ENCODE measurements at regions not wholly inside any gene's neighbourhood (a gene's known extent, or its start where the extent isn't known, plus 50 kb on each side); places are given as distances from the start of the nearest gene placed in this dataset.

DNA sequence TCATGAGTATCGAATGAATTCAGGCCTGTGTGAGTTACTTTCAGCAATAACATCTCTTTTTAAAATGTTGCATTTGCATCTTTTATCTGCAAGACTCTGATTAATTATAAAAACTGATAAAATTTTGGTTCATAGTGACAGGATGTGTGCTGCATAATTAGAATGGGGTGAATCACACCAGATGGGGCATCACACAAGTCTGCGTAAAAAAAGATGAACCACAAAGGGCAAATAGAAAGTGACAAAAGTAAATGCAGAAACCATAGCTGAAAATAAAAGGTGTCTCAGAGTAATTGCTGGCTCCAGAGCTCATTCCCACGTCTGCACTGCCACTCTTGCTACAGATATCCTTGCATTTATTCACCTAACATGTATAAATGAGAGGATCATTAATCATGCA is 131.1 kb downstream of the HS3ST1 start:
- H3K9me3 ChIP-seq = no peaks in the 10 kb centered on the region
- H3K27me3 ChIP-seq = no peaks in the 10 kb centered on the region
- TF ChIP-seq POLR2AphosphoS5 (IDR thresholded peaks at IDR 0.05; ENCODE audit: insufficient read depth in 1 of 2, low read depth in 1 of 2) (no peak), POLR2A (IDR thresholded peaks at IDR 0.05) (no peak)
- TF ChIP-seq, protein P1, sequence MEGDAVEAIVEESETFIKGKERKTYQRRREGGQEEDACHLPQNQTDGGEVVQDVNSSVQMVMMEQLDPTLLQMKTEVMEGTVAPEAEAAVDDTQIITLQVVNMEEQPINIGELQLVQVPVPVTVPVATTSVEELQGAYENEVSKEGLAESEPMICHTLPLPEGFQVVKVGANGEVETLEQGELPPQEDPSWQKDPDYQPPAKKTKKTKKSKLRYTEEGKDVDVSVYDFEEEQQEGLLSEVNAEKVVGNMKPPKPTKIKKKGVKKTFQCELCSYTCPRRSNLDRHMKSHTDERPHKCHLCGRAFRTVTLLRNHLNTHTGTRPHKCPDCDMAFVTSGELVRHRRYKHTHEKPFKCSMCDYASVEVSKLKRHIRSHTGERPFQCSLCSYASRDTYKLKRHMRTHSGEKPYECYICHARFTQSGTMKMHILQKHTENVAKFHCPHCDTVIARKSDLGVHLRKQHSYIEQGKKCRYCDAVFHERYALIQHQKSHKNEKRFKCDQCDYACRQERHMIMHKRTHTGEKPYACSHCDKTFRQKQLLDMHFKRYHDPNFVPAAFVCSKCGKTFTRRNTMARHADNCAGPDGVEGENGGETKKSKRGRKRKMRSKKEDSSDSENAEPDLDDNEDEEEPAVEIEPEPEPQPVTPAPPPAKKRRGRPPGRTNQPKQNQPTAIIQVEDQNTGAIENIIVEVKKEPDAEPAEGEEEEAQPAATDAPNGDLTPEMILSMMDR (IDR thresholded peaks at IDR 0.05) = no peak
- H3K4me3 ChIP-seq = no peak overlapping the region
- intact Hi-C loops (cut with DNase I) = no loop called here
- H3K4me1 ChIP-seq = no peaks in the 10 kb centered on the region
- no peaks in the 10 kb centered on the region for H3K36me3 ChIP-seq
- no peak overlapping the region for H3K27ac ChIP-seq
- no peak for DNase-seq (ENCODE audit: extremely low spot score in 2 of 2)

DNA sequence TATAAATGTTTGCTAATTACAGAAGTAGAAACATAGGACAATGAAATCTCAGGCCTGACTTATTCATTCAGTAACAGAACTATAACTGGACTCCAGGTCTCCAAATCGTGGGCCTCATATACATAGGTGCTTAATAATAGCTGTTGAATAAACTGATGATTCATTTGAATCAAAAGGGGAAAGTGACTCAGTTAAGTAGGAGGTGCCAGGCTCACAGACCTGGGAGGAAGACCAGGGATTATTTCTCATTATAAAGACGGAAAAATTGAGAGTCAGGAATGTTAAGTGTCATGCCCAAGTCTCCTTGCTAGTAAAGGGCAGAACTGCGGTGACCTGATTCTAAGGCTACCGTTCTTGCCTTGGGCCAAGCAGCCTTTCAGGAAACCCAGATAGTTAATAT is 131.5 kb downstream of the HS3ST1 start:
- DNase-seq (ENCODE audit: extremely low spot score in 2 of 2) = no peak
- Histone ChIP-seq H3K4me1 (no peaks in the 10 kb centered on the region), H3K27ac (no peak overlapping the region), H3K4me3 (no peak overlapping the region), H3K27me3 (no peaks in the 10 kb centered on the region), H3K9me3 (no peaks in the 10 kb centered on the region), H3K36me3 (no peaks in the 10 kb centered on the region)
- intact Hi-C loops (cut with DNase I) = no loop called here
- no peak for TF ChIP-seq POLR2A (IDR thresholded peaks at IDR 0.05)
- TF ChIP-seq POLR2AphosphoS5 (IDR thresholded peaks at IDR 0.05; ENCODE audit: insufficient read depth in 1 of 2, low read depth in 1 of 2) = no peak
- TF ChIP-seq, protein P1 (IDR thresholded peaks at IDR 0.05) = no peak

DNA sequence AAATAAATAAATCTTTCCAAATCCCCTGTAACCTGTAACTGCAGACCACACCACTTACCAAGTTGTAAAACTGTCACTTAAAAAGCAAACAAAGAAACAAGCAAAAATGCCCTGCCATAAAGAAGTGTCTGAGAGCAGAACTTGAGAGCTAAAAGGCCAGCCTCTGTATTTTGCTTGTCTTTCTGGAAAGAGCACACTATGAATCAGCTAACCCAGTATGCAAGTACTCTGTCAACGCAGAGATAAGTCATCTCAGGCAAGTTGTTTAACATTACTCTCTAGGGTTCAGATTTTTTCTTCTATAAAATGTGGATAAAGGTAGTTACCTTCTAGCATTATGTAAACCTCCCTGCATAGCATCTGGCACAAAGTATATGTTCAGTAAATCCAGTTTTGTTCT is 134.8 kb downstream of the HS3ST1 start:
- Histone ChIP-seq H3K4me3 (no peak overlapping the region), H3K9me3 (no peaks in the 10 kb centered on the region), H3K4me1 (no peaks in the 10 kb centered on the region), H3K27ac (no peak overlapping the region), H3K36me3 (no peaks in the 10 kb centered on the region), H3K27me3 (no peaks in the 10 kb centered on the region)
- no peak for TF ChIP-seq POLR2AphosphoS5 (IDR thresholded peaks at IDR 0.05; ENCODE audit: insufficient read depth in 1 of 2, low read depth in 1 of 2)
- no peak for TF ChIP-seq POLR2A (IDR thresholded peaks at IDR 0.05)
- DNase-seq (ENCODE audit: extremely low spot score in 2 of 2) = no peak
- intact Hi-C loops (cut with DNase I) = no loop called here

DNA sequence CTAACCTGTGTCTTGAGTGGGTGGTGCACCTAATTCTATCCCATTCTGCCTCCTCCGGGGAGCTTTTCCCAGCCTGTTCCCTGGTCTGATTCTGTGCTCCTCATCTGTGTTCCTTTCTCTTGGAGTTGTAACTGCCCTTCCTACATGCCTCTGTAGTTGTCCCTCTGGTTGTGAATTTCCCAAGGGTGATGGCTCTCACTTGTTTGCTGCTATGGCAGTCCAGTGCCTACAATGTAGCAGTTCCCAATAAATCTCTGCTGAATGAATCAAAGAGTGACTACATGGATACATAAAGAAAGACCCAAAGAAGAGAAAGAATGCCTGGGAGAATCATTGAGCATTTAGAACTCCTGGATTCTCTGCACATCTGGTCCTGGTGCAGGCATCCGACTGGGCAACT is 141.6 kb downstream of the HS3ST1 start:
- DNase-seq (ENCODE audit: extremely low spot score in 2 of 2) = no peak
- no peaks in the 10 kb centered on the region for H3K36me3 ChIP-seq
- no peaks in the 10 kb centered on the region for H3K4me1 ChIP-seq
- TF ChIP-seq POLR2A (IDR thresholded peaks at IDR 0.05) = no peak
- TF ChIP-seq, protein P1 (IDR thresholded peaks at IDR 0.05) = no peak
- no peak for TF ChIP-seq POLR2AphosphoS5 (IDR thresholded peaks at IDR 0.05; ENCODE audit: insufficient read depth in 1 of 2, low read depth in 1 of 2)
- no peaks in the 10 kb centered on the region for H3K9me3 ChIP-seq
- H3K4me3 ChIP-seq = no peak overlapping the region
- intact Hi-C loops (cut with DNase I) = no loop called here
- no peak overlapping the region for H3K27ac ChIP-seq
- no peaks in the 10 kb centered on the region for H3K27me3 ChIP-seq

DNA sequence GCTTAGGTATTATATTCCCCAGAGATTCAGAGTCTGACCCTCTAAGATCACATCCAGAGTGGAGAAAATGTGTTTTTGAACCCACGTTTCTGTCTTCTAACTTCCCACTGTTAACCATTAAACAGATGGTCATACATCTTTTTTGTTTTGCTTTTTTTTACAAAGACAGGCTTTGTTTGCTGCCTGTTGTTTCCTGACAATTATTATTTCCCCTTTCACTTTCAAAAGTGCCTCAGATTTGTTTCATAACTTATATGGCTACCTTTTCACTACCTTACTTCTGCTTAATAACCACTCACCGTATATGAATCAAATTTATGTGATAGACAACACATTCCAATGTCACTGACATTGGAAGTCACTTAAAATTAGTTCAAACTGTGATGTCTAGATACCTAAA is 142.2 kb downstream of the HS3ST1 start:
- H3K9me3 ChIP-seq = no peaks in the 10 kb centered on the region
- intact Hi-C loops (cut with DNase I) = no loop called here
- no peak overlapping the region for H3K27ac ChIP-seq
- no peaks in the 10 kb centered on the region for H3K27me3 ChIP-seq
- no peaks in the 10 kb centered on the region for H3K4me1 ChIP-seq
- TF ChIP-seq POLR2A (IDR thresholded peaks at IDR 0.05) (no peak), POLR2AphosphoS5 (IDR thresholded peaks at IDR 0.05; ENCODE audit: insufficient read depth in 1 of 2, low read depth in 1 of 2) (no peak)
- TF ChIP-seq, protein P1 (IDR thresholded peaks at IDR 0.05) = no peak
- DNase-seq (ENCODE audit: extremely low spot score in 2 of 2) = no peak
- H3K36me3 ChIP-seq = no peaks in the 10 kb centered on the region
- H3K4me3 ChIP-seq = no peak overlapping the region

DNA sequence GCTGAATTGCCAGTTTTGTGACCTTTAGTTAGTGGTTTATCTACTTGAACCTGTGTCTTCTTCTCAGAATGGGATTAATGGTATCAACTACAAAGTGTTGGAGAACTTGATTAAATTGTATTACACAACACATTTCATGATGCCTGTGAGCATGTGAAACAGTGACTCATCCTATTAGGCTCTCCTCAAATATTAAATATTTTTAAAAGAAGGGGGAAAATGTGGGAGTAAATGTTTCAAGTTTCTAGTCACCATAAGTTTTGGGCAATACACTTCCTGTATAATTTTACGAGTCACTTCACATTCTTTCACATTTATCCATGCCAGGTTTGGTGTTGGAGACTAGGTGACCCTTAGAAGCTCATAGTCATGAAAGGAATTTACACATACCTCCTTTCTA is 147.0 kb downstream of the HS3ST1 start:
- no peak for TF ChIP-seq POLR2AphosphoS5 (IDR thresholded peaks at IDR 0.05; ENCODE audit: insufficient read depth in 1 of 2, low read depth in 1 of 2)
- TF ChIP-seq, protein P1 (IDR thresholded peaks at IDR 0.05) = no peak
- TF ChIP-seq POLR2A (IDR thresholded peaks at IDR 0.05) = no peak
- no peaks in the 10 kb centered on the region for H3K9me3 ChIP-seq
- no peak for DNase-seq (ENCODE audit: extremely low spot score in 2 of 2)
- H3K36me3 ChIP-seq = no peaks in the 10 kb centered on the region
- intact Hi-C loops (cut with DNase I) = no loop called here
- no peak overlapping the region for H3K4me3 ChIP-seq
- no peak overlapping the region for H3K27ac ChIP-seq
- H3K4me1 ChIP-seq = no peaks in the 10 kb centered on the region
- no peaks in the 10 kb centered on the region for H3K27me3 ChIP-seq
